Jurkat, Clone E6-1 (cell line): ENCODE measurements at regions not wholly inside any gene's neighbourhood (a gene's known extent, or its start where the extent isn't known, plus 50 kb on each side); places are given as distances from the start of the nearest gene placed in this dataset.

Source experiments
- DNase-seq: peaks from one replicate; pipeline ENCODE4 v3.0.0-alpha.2; 2011; ENCODE audit warnings: low read depth, low spot score
- H3K4me3 ChIP-seq: 2 replicates; pipeline ENCODE4 v1.5.1; 2011; ENCODE audit warnings: mild to moderate bottlenecking, low read length, control low read depth, moderate library complexity

DNA sequence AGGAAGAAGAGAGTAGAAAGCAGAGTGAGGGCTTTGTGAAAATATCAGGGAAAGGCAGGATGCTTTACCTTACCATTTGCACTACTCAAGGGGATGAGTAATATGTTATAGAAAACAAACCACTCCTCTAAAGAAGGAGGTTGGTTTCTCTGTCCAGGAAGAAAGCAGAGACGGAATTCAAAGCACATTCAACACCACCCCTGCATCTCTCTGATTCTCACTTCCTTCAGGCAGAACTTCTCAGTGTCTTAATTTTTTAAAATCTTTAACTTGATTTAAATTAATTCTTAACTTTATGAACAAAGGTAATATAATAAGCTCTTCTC, 82.4 kb downstream of the NR2F2 start:
- DNase-seq: no peak
- no peak overlapping the region for H3K4me3 ChIP-seq

DNA sequence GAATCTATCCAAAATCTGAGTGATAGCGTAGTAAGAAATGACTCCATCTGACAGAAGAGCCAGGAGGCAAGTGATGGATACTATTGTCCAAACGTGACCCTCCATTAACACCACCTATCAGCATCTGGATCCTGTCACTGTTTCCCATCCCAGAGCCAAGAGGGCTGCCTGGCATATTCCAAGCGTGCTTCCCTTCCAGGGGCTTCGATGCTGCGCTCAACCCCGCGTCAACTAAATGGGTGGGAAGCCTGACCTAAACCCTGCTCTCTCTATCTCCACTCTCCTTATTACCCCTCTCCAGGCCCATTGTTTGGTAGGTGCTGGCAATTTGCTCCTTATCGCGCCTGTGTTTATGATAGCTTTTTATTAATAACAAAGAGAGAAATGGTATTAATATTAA, 83.2 kb downstream of the NR2F2 start:
- H3K4me3 ChIP-seq: no peak overlapping the region
- DNase-seq: no peak

DNA sequence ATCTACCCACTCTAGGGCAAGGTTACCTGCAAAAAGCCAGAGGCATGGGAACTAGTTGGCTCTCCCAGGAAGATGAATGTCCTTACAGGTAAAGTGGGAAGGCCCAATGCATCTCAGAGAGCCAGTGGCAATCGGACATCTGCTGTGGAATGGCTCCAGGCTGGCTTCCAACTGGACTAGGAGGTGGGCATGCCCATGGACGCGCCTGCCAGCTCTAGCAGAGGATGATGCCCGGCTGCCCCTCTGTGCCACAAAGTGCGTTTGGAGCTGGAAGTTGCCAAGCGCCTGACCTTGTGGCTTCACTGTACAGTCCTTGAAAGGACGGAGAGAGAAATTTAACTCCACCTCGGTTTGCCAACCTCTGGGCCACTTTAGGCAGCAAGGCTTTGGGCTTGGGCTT, 84.4 kb downstream of the NR2F2 start:
- no peak overlapping the region for H3K4me3 ChIP-seq
- no peak for DNase-seq

DNA sequence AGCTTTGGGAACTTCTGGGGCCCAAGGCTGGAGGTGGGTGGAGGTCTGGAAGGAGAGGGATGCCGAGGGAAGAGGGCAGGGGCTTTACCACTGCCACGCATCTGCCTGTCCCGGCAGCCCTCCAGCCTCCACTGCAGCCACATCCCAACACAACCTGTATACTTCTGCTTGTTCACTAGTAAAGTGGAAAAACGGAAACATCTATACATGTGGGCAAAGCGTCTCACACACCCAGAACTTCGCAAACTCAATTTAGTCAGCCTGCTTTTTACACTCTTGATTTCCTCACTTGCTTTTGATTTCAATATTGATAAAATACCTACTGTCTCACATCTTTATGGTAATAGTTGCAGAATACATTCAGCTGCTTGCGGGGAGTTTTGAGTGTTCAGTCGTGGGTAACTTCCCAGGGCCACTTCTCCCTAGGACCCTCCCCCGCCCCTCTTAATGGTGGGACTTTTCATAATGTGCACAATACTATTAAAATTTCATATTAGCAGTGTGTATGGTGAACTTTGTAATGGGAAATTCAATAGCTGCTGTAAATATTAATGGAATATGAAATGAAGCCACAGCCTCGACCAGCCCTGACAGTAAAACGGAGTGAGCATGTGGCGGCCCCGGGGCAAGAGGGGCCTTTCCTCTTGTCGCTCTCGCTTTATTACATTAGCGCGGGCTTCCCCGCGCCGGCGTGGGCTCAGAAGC, 85.2 kb downstream of the NR2F2 start:
- H3K4me3 ChIP-seq: no peak overlapping the region
- DNase-seq: no peak

DNA sequence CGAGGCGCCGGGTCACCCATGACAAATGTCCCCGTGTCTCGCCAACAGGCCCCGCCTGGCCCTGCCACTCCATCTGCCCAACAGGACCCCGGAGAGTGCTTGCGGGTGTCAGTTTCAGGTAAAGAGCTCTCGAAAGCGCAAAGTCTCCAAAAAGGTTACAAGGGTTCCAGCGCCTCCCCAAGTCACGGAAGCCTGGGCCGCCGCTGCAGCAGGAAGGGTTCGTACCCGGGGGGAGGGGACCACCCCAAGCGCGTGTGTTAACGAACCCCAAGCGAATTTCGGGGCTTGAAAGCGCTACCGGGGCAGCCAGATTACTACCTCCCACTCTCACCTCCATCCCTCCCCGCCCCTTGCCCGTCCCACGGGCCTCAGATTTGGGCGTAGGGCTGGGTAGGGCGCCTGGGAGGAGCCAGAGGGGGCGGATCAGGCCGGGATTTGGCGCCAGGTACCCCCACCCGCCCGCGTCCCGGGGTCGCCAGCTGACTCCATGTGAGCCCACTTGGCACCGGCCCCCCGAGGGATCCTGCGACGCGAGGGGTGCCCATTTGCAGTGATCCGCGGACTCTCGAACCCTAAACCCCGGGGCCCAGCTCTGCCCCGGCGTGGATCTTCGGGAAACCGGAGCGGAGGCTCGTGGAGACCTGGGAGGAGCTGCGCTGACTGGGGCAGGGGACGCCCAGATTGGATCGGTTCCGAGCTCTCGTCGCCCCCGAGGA, 85.9 kb downstream of the NR2F2 start:
- DNase-seq: no peak
- H3K4me3 ChIP-seq: no peak overlapping the region

DNA sequence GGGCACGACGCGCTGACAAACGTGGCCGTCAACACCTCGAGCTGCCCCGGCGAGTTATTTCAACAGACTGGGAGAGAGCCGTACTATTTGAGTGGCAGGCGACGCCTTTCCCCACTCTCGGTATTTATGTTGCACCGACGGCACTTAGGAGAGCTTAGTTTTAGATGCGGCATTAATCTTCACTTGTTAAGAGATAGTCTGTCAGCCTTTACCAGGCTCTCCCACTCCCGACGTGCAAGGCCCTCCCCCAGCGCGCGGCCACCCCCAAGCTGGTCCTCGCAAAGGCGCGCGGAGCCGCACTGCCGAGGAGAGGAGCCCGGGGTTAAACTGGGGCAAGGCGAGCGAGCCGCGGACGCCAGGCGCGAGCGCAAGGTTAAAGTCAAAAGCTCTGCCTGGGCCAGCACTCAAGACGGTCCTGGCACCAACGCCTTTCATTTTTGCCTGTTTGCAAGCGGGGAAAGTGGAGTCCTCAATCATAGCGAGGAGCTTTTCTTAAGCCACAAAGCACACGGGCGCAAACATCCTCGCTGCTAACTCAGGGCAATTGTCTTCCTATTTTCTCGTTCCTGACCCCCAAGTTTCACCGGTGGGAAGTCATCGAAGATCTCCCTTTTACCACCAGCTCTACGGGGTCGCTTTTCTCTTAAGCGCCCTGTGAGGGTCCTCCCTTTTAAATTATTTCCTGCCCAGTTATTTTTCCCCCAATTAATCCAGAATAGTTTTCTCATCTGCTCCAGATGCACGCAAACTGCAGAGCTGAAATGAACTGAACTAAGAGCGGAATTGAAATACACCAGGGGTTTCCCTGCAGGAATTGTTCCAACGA, 86.6 kb downstream of the NR2F2 start:
- H3K4me3 ChIP-seq: no peak overlapping the region
- DNase-seq: no peak

DNA sequence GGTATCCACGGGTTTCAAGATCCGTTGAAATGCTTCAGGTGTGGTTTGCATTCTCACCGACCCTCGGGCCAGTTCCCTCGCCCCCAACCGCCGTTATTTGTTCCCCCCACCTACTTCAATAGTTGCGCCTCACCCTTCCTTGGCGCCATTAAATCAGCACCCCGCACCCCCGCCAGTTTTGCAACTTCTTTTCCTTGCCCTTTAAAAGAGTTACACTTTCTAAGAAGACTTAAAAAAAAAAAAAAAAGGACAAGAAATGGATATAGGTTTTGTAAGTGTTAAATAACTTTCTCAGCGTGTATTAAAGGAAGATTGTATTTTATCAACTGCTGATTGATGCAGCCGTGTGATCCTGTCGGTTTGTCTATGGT, 87.2 kb downstream of the NR2F2 start:
- DNase-seq: no peak
- H3K4me3 ChIP-seq: no peak overlapping the region

DNA sequence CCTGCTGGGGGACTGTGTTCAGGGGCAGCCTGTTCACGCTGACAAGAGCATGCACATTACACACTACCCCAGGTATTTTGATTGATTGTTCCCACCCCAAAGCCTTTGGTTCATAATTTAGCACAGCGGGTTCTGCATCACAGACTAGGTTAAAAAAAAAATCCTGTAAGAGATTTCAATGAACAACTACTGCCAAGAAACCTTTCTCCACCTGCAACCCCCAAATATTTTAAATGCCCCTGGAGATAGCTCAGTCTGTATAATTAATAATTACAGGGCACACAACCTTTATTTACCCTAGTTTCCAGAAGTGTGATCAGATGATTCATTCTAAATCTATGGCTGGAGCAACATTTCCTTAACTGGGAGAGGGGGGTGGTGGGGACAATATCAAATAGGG, 87.6 kb downstream of the NR2F2 start:
- DNase-seq: no peak
- no peak overlapping the region for H3K4me3 ChIP-seq

DNA sequence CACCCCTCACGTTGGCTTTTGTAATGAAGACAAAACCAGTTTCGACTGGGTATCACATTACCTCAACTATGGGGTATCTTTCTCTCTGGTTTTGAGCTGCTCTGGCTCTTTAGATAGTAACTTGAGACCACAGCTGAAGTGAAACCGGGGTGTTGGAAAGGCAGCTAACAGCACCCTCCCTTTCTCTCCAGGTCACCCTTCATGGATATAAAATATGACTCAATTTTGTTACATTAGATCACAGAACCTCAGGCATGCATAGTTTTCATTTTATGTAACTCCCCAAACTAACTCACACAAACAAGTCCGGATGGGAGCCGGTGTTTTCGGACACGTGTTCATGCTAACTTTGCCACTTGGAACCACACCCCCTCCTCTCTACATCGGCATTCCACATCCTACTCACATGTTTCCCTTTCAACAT, 90.7 kb downstream of the NR2F2 start:
- no peak for DNase-seq
- no peak overlapping the region for H3K4me3 ChIP-seq

DNA sequence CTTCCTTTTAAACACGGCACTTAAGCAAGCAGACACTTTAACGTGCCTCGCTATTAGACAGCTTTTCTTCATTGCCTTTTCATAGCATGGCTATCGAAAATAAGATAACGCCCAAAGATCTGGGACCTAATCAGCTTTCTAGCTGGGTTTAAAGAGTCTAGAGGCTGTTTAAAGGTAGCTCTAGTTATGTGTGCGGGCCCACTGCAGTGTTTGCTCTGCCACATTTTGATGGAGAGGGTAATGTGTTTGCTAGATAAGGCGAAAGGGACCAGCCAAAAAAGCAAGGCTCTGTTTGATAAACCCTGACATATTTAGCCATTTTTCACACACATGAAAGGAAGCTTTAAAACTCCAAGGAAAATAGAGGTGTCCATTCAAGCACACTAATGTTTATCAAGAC, 91.6 kb downstream of the NR2F2 start:
- H3K4me3 ChIP-seq: no peak overlapping the region
- DNase-seq: no peak

DNA sequence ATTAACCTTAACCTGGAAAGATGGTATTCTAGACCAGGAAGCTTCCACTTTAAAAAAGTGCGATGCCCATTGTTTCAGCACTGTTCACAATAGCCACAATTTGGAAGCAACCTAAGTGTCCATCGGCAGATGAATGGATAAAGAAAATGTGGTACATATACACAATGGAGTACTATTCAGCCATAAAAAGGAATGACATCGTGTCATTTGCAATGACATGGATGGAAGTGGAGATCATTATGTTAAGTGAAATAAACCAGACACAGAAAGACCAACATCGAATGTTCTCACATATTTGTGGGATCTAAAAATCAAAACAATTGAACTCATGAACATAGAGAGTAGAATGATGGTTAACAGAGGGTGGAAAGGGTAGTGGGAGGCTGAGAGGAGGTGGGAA, 94.2 kb downstream of the NR2F2 start:
- DNase-seq: no peak
- no peak overlapping the region for H3K4me3 ChIP-seq

DNA sequence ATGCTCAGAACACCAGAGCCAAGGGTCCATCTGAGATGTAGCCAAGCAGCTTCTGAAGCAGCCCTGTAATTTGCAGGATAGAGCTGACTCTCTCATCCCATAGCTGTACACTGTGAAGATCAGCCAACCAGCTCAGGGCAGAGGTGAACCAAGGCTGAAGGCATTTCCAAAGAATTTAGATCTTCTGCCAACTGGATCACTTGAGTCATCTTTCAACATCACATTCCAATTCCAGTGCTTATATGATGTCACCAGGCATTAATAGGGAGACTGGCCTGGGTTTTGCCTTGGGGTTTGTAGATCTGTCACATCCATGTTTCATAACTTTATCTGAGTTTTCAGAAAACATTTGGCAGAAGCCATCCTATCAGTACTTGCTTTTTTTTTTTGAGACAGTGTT, 98.2 kb downstream of the NR2F2 start:
- no peak overlapping the region for H3K4me3 ChIP-seq
- no peak for DNase-seq

DNA sequence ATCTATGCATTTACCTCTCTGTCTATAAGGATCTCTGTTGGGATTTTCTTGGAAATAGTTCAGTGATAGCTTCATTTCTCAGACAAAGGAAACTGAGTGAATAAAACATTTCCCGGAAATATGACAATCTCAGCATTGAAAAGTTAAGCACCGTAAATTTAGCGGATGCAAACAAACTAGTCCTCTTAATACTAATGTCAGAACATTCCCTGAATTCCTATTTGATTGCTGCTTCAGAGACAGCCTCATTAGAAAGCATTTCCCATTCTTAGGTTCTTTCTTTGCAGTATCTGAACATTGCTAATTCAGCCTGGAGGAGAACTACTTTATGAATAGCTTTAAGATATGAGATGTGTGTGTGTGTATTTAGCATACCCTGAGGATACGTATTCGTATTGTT, 101.3 kb downstream of the NR2F2 start:
- no peak overlapping the region for H3K4me3 ChIP-seq

DNA sequence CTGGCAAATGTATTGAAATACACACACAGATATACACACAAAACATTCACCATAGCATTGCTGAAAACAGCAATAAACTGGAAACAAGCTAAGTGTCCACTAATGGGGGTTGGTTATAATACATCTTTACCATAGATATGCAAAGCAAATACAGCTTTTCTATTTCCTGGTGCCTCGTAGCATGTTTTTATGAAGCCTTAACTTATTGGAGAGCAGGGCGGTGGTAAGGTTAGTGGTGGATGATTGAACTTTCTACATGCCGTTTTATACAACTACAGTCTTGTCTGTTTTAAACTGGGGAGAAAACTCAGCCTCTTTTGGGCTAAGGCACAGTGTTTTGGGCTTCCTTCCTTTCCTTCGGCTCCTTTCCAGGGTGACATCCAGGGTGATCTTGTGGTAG, 104.5 kb downstream of the NR2F2 start:
- no peak overlapping the region for H3K4me3 ChIP-seq
- no peak for DNase-seq

More for the DNA sequence above, 101.3 kb downstream of the NR2F2 start:
- DNase-seq: no peak

DNA sequence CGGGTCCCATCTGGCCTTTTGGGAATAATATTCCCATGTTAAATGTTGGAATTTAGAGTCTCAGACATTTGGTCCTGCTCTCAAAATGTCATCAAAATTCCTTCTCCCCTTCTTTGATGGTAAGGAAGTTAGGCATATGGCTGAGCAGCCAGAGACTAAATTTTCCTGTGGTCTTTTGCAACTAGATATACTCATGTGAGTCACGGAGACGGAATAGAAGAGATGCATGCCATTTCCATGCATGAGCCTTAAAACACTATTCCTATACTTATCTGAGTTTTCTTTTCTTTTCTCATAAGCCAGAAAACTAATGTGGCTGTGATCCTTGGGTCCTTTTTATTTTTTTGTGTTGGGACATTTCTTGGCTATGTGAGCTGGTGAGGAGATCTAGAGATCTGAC, 105.3 kb downstream of the NR2F2 start:
- no peak for DNase-seq
- no peak overlapping the region for H3K4me3 ChIP-seq

DNA sequence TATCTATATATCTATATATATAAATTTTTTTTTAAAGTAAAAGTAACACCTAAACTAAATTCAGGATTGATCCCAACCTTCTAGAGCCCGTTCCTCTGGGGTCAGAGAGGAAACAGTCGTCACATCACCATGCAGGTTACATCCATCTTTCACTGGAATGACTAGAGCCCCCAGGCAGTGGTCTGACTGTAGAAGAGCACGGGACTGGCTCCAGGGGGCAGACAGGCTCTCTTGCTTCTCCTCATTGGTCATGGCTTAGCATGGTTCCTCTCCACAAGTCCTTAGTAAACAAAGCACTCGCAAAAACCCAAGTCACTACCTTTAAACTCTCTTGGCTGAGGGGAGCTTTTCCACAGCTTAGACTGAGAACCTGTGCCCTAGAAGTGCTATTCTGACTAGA, 110.5 kb downstream of the NR2F2 start:
- no peak overlapping the region for H3K4me3 ChIP-seq
- DNase-seq: no peak

DNA sequence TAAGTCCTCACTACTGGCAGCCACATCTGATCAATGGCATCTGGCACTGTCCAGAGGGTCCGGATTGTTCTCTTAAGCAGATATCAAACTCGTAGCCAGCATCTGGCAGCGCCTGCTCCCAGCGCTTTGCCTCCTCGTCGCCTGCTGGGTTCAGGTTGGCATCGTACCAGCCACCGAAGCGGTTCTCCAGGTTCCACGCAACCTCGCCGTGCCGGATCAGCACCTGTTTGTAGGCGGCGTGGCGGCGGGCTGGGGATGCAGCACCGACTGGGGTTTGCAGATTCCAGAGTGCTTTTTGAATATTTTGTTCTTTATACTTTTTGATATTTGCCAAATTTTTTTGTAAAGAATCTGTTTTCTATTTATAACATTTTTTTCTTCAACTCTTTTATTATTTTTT, 111.6 kb downstream of the NR2F2 start:
- H3K4me3 ChIP-seq: no peak overlapping the region
- no peak for DNase-seq

DNA sequence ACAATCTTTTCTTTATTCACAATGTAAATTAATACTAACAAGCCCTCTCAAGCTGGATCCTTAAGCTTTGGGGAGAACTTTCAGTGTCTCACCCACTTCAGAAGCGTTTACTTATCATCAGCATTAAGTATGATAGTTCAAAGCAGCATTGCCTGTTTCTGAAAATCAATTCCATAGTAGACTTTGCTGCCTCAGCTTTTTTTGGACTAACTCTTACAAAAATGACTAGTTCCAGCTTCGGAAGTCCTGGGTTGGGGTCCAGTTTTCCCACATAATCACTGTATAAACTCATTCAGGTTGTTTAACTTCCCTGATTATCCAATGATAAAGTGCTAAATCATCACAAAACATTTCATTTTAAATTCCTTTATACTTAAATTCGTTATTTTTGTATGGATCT, 114.4 kb downstream of the NR2F2 start:
- H3K4me3 ChIP-seq: no peak overlapping the region
- no peak for DNase-seq

DNA sequence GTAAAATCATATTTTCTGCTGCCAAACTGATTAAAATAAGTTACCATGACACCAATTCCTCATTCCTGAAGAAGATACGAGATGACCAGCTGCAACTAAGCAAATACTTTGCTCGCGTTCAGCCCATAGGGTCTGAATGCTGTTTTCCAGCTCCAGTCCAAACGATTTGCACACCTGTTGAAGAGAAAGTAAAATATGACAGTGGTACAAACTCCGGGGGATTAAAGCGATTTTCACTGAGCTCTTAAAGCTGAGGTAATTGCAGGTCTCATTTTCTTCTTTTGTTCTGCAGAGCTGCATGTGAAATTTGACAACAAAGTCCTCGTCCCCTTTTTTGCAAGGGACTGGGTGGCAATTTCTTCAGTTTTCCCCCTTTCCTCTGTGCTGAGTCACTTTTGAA, 118.4 kb downstream of the NR2F2 start:
- no peak for DNase-seq
- H3K4me3 ChIP-seq: no peak overlapping the region

DNA sequence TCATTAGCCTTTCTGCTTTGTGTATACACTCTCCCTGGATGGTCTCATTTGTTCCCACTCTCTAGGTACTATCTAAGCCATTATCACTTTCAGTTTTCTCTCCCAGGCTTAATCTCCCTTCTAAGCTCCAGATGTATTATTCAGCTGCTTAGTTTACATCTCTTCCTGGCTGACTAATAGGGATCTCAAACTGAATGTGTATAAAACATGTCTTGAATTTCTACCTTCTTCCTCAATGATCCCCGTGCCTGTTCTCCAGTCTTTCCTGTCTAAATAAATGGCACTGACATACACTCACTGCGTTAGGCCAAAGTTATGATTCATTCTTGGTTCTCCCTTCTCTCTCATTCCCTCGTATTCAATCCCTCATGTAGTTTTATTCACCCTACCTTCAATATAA, 127.3 kb downstream of the NR2F2 start:
- no peak for DNase-seq
- no peak overlapping the region for H3K4me3 ChIP-seq
